AG09309 (cell line): ENCODE measurements at regions not wholly inside any gene's neighbourhood (a gene's known extent, or its start where the extent isn't known, plus 50 kb on each side); places are given as distances from the start of the nearest gene placed in this dataset.
A peak's percentile ranks its signal among the peaks of the same experiment; 100 is the strongest.

Experiments used
- DNase-seq: peaks from one replicate; pipeline ENCODE4 v3.0.0-alpha.2; 2010; ENCODE audit warnings: low read depth
- H3K4me3 ChIP-seq: 2 replicates; pipeline ENCODE4 v1.5.1; 2011; ENCODE audit warnings: mild to moderate bottlenecking, low read depth, low read length, moderate library complexity; ENCODE audit not compliant: control insufficient read depth
- CTCF ChIP-seq: IDR thresholded peaks from 2 replicates; pipeline ENCODE4 v1.5.1; 2011; ENCODE audit warnings: mild to moderate bottlenecking, low read depth, low read length, inconsistent platforms; ENCODE audit not compliant: insufficient read depth, control insufficient read depth; ENCODE audit errors: missing control alignments

GRCh38 chr7:17421941-17422340 is 123.5 kb downstream of the AHR start:
- no peak for DNase-seq
- H3K4me3 ChIP-seq: no peak overlapping the region
- TF ChIP-seq CTCF: no peak

GRCh38 chr7:17422966-17423365 is 124.5 kb downstream of the AHR start:
- peak; percentile 70 for DNase-seq
- no peak for TF ChIP-seq CTCF
- H3K4me3 ChIP-seq: no peak overlapping the region

- no peak for TF ChIP-seq CTCF
- H3K4me3 ChIP-seq: no peak overlapping the region
- DNase-seq: no peak
Measured at GRCh38 chr7:17427924-17428323, 129.5 kb downstream of the AHR start.

GRCh38 chr7:17429579-17429978 is 131.1 kb downstream of the AHR start:
- TF ChIP-seq CTCF: no peak
- no peak for DNase-seq
- H3K4me3 ChIP-seq: no peak overlapping the region

- H3K4me3 ChIP-seq: no peak overlapping the region
- no peak for DNase-seq
Measured at GRCh38 chr7:17432793-17433192, 134.3 kb downstream of the AHR start.

GRCh38 chr7:17434191-17434590 is 135.7 kb downstream of the AHR start:
- no peak for TF ChIP-seq CTCF
- H3K4me3 ChIP-seq: no peak overlapping the region
- DNase-seq: no peak

More at GRCh38 chr7:17432793-17433192, 134.3 kb downstream of the AHR start:
- no peak for TF ChIP-seq CTCF
